Retina (tissue), 1 donor: ENCODE measurements at regions not wholly inside any gene's neighbourhood (a gene's known extent, or its start where the extent isn't known, plus 50 kb on each side); places are given as distances from the start of the nearest gene placed in this dataset.

Source experiments
- DNase-seq: peaks from one replicate; pipeline ENCODE4 v3.0.0-alpha.2; 2016

DNA sequence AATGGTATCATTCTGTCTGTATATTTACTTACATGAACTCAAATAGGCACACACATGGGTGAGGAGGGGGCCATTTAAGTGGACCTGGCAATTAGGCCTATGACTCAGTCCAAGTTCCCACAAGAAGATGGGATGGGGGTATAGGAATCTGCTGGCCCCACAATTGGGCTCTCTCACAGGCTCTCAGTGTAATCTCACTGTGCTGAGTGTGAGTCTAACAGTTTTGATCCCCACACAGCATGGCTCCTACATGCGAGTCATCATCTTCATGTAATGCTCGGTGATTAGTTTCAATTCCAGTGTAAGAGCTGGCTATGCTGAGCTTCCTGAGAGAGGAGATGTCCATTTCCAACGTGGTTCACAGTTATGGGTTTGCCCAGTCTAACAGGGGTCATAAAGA lies 114.0 kb downstream of the GATA6 start:
- no peak for DNase-seq

DNA sequence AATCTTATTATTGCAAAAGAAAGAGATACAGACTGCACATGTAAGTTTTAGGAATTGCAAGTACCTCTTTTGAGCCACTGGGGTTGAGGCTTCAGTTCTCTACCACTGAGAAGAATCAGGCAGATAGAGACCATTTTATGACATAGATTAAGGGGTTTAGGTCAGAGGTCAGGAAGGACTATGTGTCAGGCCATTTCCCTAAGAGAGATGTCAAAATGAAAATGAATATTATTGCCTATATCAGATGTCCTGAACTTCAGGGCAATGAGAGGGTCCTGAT lies 113.7 kb downstream of the GATA6 start:
- no peak for DNase-seq

DNA sequence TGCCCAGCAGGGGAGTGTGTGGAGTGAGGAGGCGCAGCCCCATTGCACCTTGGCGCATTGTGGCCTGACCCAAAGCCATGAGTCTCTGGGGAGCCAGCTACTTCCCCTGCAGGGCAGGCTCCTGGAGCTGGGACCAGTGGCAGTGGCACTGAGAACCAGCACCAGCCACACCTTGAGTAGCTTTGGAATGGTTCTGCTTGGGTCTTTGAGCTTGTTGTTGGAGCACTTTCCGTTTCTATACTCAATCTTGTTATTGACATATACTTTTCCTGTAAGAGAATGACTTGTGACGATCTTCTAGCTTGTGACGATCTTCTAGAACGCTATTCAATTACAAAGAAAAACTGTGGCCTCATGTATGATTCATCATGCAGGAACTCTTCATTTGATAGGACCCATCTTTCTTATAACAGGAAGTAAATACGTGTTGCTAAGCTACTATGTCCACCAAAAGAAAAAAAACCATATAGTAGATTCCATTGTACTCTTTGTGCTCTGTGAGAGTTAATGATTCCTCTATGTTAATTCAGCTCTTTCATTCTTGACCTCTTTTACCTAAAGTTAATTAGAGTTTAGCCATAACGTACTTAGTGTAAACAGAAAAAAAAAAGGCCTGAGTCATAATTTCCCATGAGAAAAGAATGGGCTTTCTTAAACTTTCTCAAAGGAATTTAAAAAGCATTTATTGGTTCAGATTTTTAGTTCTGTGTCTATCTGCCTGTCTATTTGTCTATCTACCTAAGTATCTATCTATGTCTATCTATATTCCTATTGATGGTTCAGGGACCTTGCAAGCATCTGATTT lies 113.1 kb downstream of the GATA6 start:
- no peak for DNase-seq

DNA sequence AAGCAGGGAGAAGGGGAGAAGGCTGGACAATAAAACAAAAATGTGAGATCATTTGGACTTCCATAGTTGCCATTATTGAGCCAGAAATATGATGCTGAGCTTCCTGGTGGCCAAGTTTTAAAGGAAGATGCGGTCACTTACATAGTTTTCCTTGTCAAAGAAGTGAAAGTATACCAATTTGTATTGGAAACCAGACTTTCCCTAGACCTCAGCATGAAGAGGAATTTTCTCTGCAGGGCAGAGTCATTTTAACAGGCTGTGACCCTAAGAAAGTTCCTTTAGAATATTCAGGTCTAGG lies 111.0 kb downstream of the GATA6 start:
- DNase-seq: no peak

DNA sequence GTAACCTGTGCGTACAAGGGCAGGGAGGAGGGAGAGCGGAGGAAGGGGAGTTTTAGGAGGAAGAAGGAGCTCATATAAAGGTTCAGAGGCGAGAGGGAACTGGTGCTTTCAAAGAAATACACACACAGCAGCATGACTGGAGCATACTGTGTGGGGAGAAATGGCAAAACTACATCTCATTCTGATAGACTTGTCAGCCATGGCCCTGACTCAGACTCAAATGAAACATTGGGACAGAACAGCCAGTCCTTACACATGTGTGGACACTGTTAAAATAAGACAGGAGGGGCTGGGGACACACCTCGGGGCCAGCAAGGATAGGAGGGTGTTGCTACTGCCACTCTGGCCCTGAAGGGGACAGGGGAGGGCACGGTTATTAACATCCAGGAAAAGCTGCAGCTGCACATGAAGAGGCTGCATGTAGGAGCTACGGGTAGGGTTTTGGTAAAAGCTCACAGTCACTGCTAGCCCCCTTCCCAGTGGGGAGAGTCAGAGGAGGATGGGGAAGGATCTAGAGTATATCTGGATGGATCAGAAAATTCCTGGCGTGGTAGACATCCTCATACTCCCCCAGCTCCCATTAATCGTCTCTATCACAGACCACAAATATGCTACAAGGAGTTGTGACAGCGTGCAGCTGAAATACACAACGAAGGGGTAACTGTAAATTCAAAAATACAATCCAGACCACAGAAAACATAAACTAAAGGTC lies 110.5 kb downstream of the GATA6 start:
- DNase-seq: no peak

DNA sequence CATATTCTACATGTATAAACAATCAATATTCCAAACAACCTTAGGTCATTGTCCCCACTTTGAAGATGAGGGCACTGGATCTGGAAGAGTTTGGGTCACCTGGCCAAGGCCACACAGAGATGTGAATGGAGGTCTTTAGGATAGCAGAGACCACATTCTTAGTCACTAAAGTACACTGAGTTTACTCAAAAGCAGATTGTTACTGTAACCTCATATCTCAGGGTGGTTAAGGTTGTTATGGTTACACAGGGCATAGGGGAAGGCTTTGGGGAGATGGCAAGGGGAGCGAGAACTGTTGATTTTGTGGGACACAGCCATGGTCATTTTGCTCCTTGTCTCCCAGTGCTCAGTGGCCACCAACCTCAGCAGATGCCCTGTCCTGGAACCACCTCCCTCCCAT lies 109.4 kb downstream of the GATA6 start:
- DNase-seq: no peak

DNA sequence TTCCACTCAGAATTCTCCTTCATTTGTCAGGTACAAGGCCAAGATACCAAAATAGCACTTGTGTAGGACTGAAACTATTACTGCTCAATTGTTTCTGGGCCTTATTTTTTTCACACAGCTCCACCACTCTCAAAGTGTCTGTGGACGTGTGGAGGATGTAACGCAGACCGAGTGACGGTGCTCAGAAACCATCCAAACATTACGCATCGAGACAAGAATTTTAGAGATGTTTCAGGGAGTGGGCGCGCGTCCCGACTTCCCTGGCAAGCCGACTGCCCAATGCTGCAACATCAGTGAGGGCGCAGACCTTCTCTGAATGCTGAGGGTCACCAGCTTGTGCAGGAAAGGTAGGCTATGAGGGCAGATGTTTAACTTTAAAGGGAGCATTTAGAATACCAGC lies 108.4 kb downstream of the GATA6 start:
- DNase-seq: no peak

DNA sequence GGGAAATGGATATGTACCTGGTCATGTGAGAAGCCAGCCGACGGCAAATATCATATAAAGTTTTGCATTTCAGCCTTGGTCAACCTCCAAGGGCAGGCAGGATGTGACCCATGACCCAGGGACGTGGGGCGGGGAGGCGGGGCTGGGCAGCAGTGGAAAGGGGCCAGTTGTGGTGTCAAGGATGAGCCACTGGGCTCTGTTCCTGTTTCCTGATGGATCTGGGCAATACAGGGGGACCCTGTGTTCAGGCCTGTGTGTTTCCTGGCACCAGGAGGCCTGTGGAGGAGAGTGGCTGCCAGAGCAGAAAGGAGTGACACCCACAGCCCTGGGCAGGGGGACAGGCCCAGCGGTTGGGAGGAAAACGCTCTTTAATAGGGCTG lies 106.9 kb downstream of the GATA6 start:
- DNase-seq: no peak

DNA sequence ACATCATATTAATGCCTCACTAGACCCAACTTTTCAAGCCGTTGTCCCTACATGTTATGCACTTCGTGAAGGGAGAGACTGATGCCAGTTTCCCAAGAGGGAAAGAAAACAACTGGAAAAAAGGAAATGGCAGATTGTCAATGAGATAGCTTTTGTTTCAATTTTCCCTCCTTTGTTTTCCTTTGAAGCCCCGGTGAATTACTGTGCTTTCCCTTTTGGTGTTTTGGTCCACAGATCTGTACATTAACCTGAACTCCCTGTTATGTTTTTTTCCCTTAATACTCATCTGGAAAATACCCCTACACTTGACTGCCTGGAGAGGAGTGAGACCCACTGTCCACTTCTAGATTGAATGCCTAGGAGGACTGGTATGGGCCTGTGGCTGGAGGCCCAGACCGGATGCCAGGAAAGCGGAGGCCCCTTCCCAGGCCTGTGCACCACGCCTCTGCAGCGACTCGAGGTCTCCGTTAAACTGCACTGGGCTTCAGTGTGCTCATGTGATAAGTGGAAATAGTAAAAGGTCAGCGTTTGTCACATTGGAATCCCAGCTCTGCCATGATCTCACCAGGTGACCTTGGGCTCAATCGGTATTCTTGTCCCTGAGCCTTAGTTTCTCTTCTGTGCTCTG lies 106.4 kb downstream of the GATA6 start:
- no peak for DNase-seq

DNA sequence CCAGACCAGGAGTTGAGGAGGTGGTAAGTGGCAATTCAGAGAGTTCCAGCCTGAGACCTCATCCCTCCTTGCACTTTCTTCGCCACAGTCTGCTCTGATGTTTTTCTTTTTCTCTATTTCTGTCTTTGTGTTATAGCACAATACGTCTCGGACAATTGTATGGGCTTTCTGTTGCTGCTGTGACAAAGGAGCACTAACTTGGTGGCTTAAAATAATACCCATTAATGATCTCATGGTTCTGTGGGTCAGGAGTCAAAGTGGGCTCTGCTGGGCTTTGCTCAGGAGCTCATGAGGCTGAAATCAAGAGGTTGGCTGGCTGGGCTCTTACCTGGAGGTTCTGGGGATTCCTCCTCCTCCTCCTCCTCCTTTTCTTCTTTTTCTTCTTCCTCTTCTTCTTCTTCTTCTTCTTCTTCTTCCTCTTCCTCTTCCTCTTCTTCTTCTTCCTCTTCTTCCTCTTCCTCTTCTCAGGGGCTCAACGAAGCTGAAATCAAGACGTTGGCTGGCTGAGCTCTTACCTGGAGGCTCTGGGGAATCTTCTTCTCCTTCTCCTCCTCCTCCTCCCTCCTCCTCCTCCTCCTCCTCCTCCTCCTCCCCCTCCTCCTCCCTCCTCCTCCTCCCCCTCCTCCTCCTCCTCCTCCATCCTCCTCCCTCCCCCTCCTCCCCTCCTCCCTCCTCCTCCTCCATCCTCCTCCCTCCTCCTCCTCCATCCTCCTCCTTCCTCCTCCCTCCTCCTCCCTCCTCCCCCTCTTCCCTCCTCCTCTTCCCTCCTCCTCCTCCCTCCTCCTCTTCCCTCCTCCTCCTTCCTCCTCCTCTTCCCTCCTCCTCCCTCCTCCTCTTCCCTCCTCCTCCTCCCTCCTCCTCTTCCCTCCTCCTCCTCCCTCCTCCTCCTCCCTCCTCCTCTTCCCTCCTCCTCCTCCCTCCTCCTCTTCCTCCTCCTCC lies 104.0 kb downstream of the GATA6 start:
- no peak for DNase-seq

DNA sequence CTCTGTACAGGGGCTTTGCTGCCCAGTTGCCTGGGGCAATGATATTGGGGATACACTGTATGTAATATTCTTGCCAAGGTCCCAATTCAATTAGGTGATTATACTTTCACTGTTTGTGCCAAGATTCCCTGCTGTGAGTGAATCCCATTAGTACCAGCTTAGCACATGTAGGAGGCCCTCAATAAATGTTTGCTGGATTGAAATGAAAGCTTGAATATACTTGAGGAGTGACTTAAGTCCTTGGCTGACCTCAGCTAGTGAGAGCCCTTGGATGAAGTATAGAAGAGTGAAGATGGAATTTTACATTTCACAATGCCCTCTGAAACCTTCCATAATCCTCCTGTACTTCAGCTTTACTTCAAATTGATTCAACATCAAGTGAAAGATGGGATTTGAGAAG lies 102.9 kb downstream of the GATA6 start:
- no peak for DNase-seq

DNA sequence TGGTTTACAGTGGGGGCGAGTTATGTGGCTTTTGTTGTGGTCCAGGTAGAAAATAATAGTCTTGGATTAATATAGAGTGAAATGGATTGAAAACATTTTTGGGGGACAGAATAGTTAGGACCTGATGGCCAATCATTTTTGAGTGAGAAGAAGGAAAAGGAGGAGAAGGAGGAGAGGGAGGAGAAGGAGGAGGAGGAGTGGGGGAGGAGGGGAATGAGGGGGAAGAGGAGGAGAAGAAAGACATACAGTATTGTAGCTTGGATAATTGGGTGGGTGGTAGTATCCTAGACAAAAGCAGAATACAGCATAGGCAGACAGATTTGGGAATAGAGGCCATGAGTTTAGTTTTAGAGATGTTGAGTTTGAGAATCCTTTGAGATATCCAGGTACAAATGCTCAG lies 101.6 kb downstream of the GATA6 start:
- no peak for DNase-seq

DNA sequence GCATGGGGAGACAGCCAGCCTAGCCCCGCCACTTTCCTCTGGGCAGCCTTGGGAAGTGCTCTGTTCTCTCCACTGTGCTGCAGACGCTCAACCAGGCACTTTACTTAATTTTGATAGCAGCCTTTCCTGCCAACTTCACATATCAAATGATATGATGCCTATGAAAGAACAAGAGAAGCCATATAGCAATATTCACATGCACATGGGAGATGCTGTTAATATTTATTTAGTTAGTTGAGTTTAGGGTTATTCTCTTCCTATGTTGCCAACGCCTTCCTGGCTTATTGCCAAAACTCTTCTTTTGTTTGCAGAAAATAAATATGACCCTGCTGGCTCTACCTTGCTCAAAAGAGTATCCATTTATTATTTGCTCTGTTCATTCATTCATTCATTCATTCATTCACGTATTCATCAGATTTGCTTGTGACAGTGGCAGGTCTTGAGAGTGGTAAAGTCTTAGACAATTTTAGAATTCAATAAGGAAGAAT lies 99.3 kb downstream of the GATA6 start:
- DNase-seq: no peak

DNA sequence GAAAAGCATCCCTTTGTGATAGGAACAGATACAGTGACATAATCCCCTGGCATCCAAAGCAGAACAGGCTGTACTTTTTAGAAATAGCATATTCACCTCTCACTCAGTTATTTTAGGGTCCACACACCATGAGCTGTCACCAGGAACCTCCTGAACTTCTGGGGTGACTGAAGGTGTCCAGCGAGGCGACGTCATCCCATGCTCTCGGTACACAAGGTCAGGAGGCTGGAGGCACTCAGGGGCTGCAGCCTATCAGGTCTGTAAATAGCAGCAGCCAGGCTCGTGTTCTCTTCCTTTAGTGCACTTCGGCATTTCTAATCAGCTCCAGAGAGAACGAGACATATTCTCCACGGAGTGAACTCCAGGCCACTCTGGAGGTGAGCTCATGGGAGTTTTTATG lies 98.3 kb downstream of the GATA6 start:
- no peak for DNase-seq

DNA sequence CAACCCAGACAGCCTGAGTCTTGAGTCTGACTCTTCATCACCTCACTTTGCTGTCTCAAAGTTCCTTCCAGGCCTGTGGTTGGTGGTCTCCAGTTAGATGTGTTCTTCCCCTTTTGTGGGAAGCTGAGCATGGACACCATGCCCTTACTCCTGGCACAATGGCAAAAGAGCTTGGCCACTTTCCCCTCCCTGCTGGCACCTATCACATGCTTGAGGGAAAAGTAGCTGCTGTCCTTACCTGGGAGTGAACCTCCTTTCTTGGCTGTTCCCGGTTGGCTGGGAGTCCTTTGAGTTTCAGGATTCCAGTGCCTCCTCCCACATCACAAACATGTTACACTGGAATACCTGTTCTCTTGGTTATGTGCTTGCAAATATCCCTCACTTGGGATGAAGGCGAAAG lies 97.8 kb downstream of the GATA6 start:
- DNase-seq: no peak

DNA sequence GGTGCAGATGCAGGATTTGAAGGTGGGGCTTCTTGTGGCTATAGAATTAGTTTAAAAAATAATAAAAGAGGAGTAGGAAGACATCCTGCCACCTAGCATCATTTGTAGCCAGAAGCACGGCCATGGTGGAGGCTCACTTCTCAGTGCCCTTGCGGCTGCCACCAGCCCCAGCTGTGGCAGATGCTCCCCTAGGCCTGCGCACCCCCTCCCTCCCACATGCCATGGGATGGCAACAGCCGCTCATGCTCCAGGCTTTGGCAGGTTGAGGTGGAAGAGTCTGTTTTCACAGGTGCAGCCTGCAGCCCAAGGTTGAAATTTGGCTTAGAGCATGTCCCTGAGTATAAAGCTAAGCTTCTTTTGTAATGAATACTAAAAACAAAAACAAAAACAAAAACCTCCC lies 96.4 kb downstream of the GATA6 start:
- no peak for DNase-seq

DNA sequence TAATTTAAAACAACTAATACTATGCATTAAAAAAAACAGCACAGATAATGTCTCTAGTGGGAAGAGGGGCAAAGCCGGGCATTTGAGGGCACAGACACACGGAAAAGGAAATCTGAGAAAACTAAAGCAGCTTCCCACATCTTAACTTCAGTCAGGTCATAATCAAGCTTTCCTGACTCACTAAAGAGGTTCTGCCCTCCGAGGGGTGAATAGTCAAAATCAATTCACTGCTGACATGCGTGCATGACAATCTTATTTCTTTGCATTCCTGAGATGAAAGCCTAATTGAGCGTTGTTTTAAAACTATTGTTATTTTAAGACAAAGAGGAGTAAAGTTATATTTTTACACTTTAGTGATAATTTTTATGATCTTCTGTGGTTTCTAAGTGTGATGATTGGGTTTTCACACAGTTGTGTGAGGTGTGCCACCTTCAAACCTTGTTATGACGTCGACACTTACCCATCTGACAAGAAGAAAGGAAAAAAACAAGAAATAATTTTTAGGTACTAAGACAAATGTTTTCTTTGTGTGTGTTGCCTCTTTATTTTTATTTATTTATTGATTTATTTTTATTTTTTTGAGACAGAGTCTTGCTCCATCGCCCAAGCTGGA lies 90.9 kb downstream of the GATA6 start:
- DNase-seq: no peak

DNA sequence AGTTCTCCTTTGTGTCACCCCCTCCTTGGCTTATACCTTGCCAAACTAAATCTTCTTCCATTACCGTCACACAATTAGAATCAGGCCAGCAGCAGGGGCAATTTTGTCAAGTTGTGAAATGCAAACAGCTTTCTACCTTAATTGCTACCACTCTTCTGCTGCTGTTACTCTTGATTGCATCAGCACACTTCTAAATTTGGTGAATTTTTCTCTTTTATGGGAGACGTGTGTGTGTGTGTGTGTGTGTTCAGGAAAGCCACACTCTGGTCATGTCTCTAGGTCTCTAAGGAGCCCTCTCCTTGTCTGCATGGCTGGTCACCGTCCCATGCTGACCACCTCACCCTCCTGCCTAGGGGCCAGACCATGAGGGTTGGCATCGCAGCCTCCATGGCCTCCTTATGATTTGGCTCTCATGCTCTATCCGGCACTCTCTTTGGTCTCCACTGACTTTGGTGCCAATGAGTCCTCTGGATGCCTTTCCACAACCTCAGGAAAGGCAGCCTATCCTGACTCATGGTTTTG lies 87.7 kb downstream of the GATA6 start:
- DNase-seq: no peak

DNA sequence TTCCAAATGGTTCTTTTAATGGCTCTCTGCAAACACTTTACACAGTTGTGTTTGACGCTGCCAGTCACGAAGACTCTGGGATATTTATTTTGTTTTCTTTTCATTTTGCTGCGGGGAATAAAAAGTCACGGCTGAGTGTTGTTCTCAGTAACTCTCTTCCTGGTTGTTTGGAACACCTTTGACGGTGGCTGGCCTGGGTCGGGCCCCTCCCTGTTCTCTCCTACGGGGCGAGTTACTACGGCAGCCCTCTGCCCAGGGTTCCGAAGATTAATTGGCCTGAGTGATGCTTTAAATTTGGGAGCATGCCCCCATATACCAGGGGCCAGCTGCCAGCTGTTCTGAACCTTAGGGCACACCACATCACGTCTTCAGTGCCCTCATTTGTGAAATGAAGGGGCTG lies 84.7 kb downstream of the GATA6 start:
- no peak for DNase-seq

DNA sequence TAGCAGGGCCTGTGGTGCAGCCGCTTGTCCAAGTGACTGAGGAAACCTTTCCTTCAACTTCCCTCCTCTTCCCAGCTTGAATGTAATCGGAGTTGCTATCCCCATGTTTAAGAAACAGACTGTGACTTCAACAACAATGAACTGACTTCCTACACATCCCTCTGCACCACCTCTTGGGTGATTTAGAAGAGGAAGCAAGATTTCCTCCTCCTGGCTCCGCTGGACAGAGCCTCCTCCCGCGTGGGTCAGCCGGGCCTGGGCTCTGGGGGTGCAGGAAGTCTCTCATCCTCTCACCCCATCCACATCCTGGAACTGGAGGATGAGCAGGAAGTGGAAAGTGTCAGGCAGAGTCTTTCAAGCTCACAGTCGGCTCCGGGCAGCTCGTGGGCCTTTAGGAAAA lies 84.3 kb downstream of the GATA6 start:
- no peak for DNase-seq

DNA sequence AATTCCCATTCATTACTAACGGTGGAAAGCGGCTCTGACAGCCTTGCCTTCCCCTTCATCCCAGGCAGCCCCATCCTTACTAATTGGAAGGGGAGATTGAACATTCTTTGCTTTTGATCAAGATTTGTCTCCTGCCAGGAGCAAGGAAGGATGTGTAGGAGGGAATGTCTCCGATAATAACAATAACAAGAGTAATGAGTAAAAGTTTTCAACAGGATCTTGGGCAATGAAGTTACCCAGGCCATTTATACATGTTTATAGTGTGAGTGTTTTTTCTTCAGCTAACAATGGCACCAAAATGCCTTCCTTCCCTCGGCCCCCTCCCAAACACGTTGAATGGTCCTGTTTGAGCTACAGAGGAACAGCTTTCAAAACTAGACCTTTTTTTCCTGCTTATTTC lies 83.8 kb downstream of the GATA6 start:
- no peak for DNase-seq
